ENCODE measurements at regions not wholly inside any gene's neighbourhood (a gene's known extent, or its start where the extent isn't known, plus 50 kb on each side); places are given as distances from the start of the nearest gene placed in this dataset.

GRCh38 chr5:92494508-92494907 is 1086.5 kb downstream of the NR2F1-AS1 start:
- H3K27me3 ChIP-seq (ENCODE audit: low read depth, low read length), result no peaks in the 10 kb centered on the region
- no peaks in the 10 kb centered on the region for H3K9me3 ChIP-seq (ENCODE audit: insufficient read depth, low read length)
- no peak overlapping the region for H3K4me2 ChIP-seq (ENCODE audit: low read length)
- H3K79me2 ChIP-seq (ENCODE audit: low read length), result no peaks in the 10 kb centered on the region
- H3K27ac ChIP-seq (ENCODE audit: low read length), result no peak overlapping the region
- H3K9ac ChIP-seq (ENCODE audit: low read length), result no peak overlapping the region
- no peak overlapping the region for H3K4me3 ChIP-seq (ENCODE audit: low read length)
- H4K20me1 ChIP-seq (ENCODE audit: insufficient read depth, low read length), result no peaks in the 10 kb centered on the region
- H3K36me3 ChIP-seq (replicated peaks; ENCODE audit: low read depth, low read length), result no peaks in the 10 kb centered on the region
- TF ChIP-seq EZH2phosphoT487 (IDR thresholded peaks at IDR 0.05; ENCODE audit: low read depth), result no peak
- TF ChIP-seq, protein P1, sequence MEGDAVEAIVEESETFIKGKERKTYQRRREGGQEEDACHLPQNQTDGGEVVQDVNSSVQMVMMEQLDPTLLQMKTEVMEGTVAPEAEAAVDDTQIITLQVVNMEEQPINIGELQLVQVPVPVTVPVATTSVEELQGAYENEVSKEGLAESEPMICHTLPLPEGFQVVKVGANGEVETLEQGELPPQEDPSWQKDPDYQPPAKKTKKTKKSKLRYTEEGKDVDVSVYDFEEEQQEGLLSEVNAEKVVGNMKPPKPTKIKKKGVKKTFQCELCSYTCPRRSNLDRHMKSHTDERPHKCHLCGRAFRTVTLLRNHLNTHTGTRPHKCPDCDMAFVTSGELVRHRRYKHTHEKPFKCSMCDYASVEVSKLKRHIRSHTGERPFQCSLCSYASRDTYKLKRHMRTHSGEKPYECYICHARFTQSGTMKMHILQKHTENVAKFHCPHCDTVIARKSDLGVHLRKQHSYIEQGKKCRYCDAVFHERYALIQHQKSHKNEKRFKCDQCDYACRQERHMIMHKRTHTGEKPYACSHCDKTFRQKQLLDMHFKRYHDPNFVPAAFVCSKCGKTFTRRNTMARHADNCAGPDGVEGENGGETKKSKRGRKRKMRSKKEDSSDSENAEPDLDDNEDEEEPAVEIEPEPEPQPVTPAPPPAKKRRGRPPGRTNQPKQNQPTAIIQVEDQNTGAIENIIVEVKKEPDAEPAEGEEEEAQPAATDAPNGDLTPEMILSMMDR (IDR thresholded peaks at IDR 0.05; ENCODE audit: low read depth, low read length), result no peak
- H2AFZ ChIP-seq (ENCODE audit: low read depth, low read length), result no peak overlapping the region
- no peaks in the 10 kb centered on the region for H3K4me1 ChIP-seq (ENCODE audit: low read length)

DNA sequence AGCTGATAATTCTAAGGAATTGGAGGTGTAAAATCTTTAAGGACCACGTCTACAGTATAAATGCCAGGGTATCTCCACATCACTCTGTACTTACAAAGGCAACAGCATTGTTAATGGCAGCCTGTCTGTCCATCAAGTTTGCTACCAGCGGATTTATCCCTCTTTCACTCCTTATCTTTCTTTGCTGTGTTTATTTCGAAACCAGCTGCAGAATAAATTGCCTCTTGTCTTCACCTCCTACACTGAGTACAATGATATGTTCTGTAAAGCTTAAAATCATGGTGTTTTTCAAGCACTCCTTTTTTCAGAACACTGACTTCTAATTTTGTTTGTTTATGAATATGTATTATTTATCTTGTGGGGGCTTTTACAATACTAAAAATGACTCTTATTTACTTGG is 1088.1 kb downstream of the NR2F1-AS1 start:
- TF ChIP-seq, protein P1 (IDR thresholded peaks at IDR 0.05; ENCODE audit: low read depth, low read length), result no peak
- TF ChIP-seq EZH2phosphoT487 (IDR thresholded peaks at IDR 0.05; ENCODE audit: low read depth), result no peak
- H3K9me3 ChIP-seq (ENCODE audit: insufficient read depth, low read length), result no peaks in the 10 kb centered on the region

DNA sequence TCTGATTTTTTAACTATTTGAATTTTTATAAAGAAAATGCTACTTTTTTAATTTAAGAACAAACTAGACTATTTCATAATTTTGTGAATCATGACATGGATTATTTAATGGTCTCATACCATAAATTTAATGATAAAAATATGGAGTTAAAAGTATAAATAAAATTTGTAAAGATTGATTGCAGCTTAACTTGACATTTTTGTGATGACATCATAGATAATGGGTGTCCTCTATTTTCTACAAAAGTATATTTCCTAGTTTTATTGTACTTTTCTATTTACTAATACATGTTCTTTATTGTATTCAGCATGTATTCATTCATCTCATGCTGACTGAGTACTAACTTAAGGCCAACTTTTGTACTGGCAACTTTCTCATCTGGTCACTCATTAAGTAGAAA is 1096.5 kb downstream of the NR2F1-AS1 start:
- no peak overlapping the region for H3K4me2 ChIP-seq (ENCODE audit: low read length)
- no peaks in the 10 kb centered on the region for H3K79me2 ChIP-seq (ENCODE audit: low read length)
- no peak overlapping the region for H3K27ac ChIP-seq (ENCODE audit: low read length)
- no peaks in the 10 kb centered on the region for H3K27me3 ChIP-seq (ENCODE audit: low read depth, low read length)
- TF ChIP-seq EZH2phosphoT487 (IDR thresholded peaks at IDR 0.05; ENCODE audit: low read depth), result no peak
- TF ChIP-seq, protein P1 (IDR thresholded peaks at IDR 0.05; ENCODE audit: low read depth, low read length), result no peak
- no peak overlapping the region for H3K4me3 ChIP-seq (ENCODE audit: low read length)
- no peaks in the 10 kb centered on the region for H3K36me3 ChIP-seq (replicated peaks; ENCODE audit: low read depth, low read length)
- H3K9me3 ChIP-seq (ENCODE audit: insufficient read depth, low read length), result no peaks in the 10 kb centered on the region
- H4K20me1 ChIP-seq (ENCODE audit: insufficient read depth, low read length), result no peaks in the 10 kb centered on the region
- H3K4me1 ChIP-seq (ENCODE audit: low read length), result no peaks in the 10 kb centered on the region
- no peak overlapping the region for H2AFZ ChIP-seq (ENCODE audit: low read depth, low read length)
- no peak overlapping the region for H3K9ac ChIP-seq (ENCODE audit: low read length)

More for the DNA sequence above, 1088.1 kb downstream of the NR2F1-AS1 start:
- Histone ChIP-seq H3K36me3 (replicated peaks; ENCODE audit: low read depth, low read length) (no peaks in the 10 kb centered on the region), H3K79me2 (ENCODE audit: low read length) (no peaks in the 10 kb centered on the region), H3K9ac (ENCODE audit: low read length) (no peak overlapping the region), H3K27me3 (ENCODE audit: low read depth, low read length) (no peaks in the 10 kb centered on the region), H3K4me3 (ENCODE audit: low read length) (no peak overlapping the region), H2AFZ (ENCODE audit: low read depth, low read length) (no peak overlapping the region), H3K4me1 (ENCODE audit: low read length) (no peaks in the 10 kb centered on the region), H3K4me2 (ENCODE audit: low read length) (no peak overlapping the region), H3K27ac (ENCODE audit: low read length) (no peak overlapping the region), H4K20me1 (ENCODE audit: insufficient read depth, low read length) (no peaks in the 10 kb centered on the region)

DNA sequence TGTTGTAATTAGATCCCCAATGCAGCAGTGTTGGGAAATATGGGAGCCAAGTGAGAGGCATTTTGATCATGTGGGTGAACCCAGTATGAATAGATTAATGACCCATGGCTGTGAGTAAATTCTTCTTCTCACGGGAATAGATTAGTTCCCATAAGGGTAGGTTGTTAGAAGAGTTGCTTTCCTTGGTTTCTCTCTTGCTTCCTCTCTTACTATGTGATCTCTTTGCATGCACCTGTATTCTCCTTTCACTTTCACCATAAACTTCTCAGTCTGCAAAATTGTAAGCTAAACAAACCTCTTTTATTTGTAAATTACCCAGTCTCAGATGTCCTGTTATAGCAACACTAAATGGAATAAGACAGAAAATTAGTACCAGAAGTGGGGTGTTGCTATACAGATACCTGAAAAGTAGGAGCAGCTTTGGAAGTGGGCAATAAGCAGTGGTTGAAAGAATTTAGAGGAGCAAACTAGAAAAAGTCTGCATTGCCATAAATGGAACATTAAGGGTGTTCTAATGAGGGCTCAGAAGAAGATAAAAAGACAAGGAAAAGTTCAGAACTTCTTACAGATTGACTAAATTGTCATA is 1090.0 kb upstream of the ARRDC3 start:
- Histone ChIP-seq H2AFZ (ENCODE audit: low read depth, low read length) (no peak overlapping the region), H3K79me2 (ENCODE audit: low read length) (no peaks in the 10 kb centered on the region), H3K4me2 (ENCODE audit: low read length) (no peak overlapping the region), H3K4me1 (ENCODE audit: low read length) (no peaks in the 10 kb centered on the region), H3K9ac (ENCODE audit: low read length) (no peak overlapping the region), H3K36me3 (replicated peaks; ENCODE audit: low read depth, low read length) (no peaks in the 10 kb centered on the region), H3K27me3 (ENCODE audit: low read depth, low read length) (no peaks in the 10 kb centered on the region), H3K9me3 (ENCODE audit: insufficient read depth, low read length) (no peaks in the 10 kb centered on the region), H3K4me3 (ENCODE audit: low read length) (no peak overlapping the region), H4K20me1 (ENCODE audit: insufficient read depth, low read length) (no peaks in the 10 kb centered on the region), H3K27ac (ENCODE audit: low read length) (no peak overlapping the region)
- TF ChIP-seq, protein P1 (IDR thresholded peaks at IDR 0.05; ENCODE audit: low read depth, low read length), result no peak
- no peak for TF ChIP-seq EZH2phosphoT487 (IDR thresholded peaks at IDR 0.05; ENCODE audit: low read depth)

All from OCI-LY3 (cell line).